ENCODE measurements at regions not wholly inside any gene's neighbourhood (a gene's known extent, or its start where the extent isn't known, plus 50 kb on each side); places are given as distances from the start of the nearest gene placed in this dataset.

DNA sequence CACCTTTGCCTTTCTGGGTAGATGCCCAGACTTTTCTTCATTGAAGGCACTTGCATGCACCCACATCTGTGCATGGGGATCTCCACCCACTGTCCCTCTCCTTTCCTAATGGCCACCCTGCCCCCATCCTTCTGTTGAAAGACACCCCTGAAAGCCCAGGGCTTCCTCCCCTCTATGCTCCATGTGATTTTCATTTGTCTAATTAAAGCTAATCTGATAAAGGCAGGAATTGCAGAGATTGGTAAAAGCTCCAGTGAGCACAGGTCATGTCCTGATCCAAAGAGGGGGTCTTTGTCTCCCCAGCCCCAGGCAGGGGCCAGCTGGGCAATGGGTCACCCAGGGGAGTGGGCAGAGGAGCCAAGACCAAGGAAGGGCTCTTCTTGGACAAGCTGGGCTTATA lies 107.6 kb upstream of the CD82 start:
- no peak overlapping the region for H3K4me3 ChIP-seq (replicated peaks; ENCODE audit: insufficient read depth, low read length)
- TF ChIP-seq GABPA (IDR thresholded peaks at IDR 0.05; ENCODE audit: low read depth) = no peak
- no peak for TF ChIP-seq SPI1 (IDR thresholded peaks at IDR 0.05; ENCODE audit: borderline replicate concordance, low read depth)
- TF ChIP-seq CTCF (IDR thresholded peaks at IDR 0.05; ENCODE audit: insufficient read depth, low read length) = no peak
- TF ChIP-seq REST (IDR thresholded peaks at IDR 0.05; ENCODE audit: insufficient replicate concordance, low read depth) = no peak
- TF ChIP-seq POLR2AphosphoS5 (IDR thresholded peaks at IDR 0.05; ENCODE audit: low read depth) = no peak
- no peaks in the 10 kb centered on the region for H3K27me3 ChIP-seq (ENCODE audit: insufficient read depth, poor library complexity, severe bottlenecking)
- DNase-seq (ENCODE audit: low read depth in 1 of 2, low spot score in 1 of 2) = no peak
- no peak overlapping the region for H3K27ac ChIP-seq (replicated peaks)

- no peak overlapping the region for H3K4me3 ChIP-seq (replicated peaks; ENCODE audit: insufficient read depth, low read length)
- no peak for DNase-seq (ENCODE audit: low read depth in 1 of 2, low spot score in 1 of 2)
- no peak for TF ChIP-seq GABPA (IDR thresholded peaks at IDR 0.05; ENCODE audit: low read depth)
- TF ChIP-seq REST (IDR thresholded peaks at IDR 0.05; ENCODE audit: insufficient replicate concordance, low read depth) = no peak
- TF ChIP-seq POLR2AphosphoS5 (IDR thresholded peaks at IDR 0.05; ENCODE audit: low read depth) = no peak
- TF ChIP-seq SPI1 (IDR thresholded peaks at IDR 0.05; ENCODE audit: borderline replicate concordance, low read depth) = no peak
- no peak for TF ChIP-seq CTCF (IDR thresholded peaks at IDR 0.05; ENCODE audit: insufficient read depth, low read length)
- no peak overlapping the region for H3K27ac ChIP-seq (replicated peaks)
- no peaks in the 10 kb centered on the region for H3K27me3 ChIP-seq (ENCODE audit: insufficient read depth, poor library complexity, severe bottlenecking)
Measured at GRCh38 chr11:44463751-44464150, 101.7 kb upstream of the CD82 start.

GRCh38 chr11:44464741-44465140 lies 100.7 kb upstream of the CD82 start:
- no peak for DNase-seq (ENCODE audit: low read depth in 1 of 2, low spot score in 1 of 2)
- no peak for TF ChIP-seq CTCF (IDR thresholded peaks at IDR 0.05; ENCODE audit: insufficient read depth, low read length)
- no peak for TF ChIP-seq GABPA (IDR thresholded peaks at IDR 0.05; ENCODE audit: low read depth)
- TF ChIP-seq REST (IDR thresholded peaks at IDR 0.05; ENCODE audit: insufficient replicate concordance, low read depth) = no peak
- TF ChIP-seq SPI1 (IDR thresholded peaks at IDR 0.05; ENCODE audit: borderline replicate concordance, low read depth) = no peak
- no peak for TF ChIP-seq POLR2AphosphoS5 (IDR thresholded peaks at IDR 0.05; ENCODE audit: low read depth)
- H3K4me3 ChIP-seq (replicated peaks; ENCODE audit: insufficient read depth, low read length) = no peak overlapping the region
- no peaks in the 10 kb centered on the region for H3K27me3 ChIP-seq (ENCODE audit: insufficient read depth, poor library complexity, severe bottlenecking)
- H3K27ac ChIP-seq (replicated peaks) = no peak overlapping the region

Measured in HL-60 (cell line).